GM12878 (cell line): ENCODE measurements at regions not wholly inside any gene's neighbourhood (a gene's known extent, or its start where the extent isn't known, plus 50 kb on each side); places are given as distances from the start of the nearest gene placed in this dataset.

Experiments
- ATAC-seq: fragments of 200-7000 bp; cut with Tn5 transposase; 3 replicates; pipeline ENCODE4 v1.9.1; 2020; ENCODE audit warnings: mild to moderate bottlenecking, moderate library complexity
- BruUV-seq: library from RNA; stranded (reverse); fragments of 400-500 nt; replicated peaks from 2 replicates; lab custom pipeline; 2021; lab: Mats Ljungman, UMichigan
- CTCF ChIA-PET: fragments of 300-600 bp; sonication (Branson Sonifier 250); formaldehyde crosslinking; extraction: SDS; loops from one replicate; lab custom pipeline; 2021; ENCODE audit warnings: inconsistent platforms; lab: Yijun Ruan, JAX
- POLR2A ChIA-PET: fragments of 350-600 bp; formaldehyde crosslinking; extraction: SDS; loops from one replicate; lab custom pipeline; 2021; ENCODE audit warnings: inconsistent platforms; lab: Charles Lee
- RAD21 ChIA-PET: fragments of 300-600 bp; sonication (Branson Sonifier 250); formaldehyde crosslinking; loops from one replicate; lab custom pipeline; 2023; ENCODE audit warnings: antibody characterized with exemption; ENCODE audit not compliant: unreplicated experiment; lab: Charles Lee
- SMC1A ChIA-PET: fragments of 300-600 bp; sonication (Branson Sonifier 250); formaldehyde crosslinking; loops from one replicate; lab custom pipeline; 2023; ENCODE audit not compliant: unreplicated experiment, uncharacterized antibody; lab: Charles Lee
- DNase-seq: peaks from one replicate; pipeline ENCODE4 v3.0.0-alpha.2; 2011; ENCODE audit warnings: low read depth, low spot score
- FAIRE-seq: peaks from 3 replicates; lab custom pipeline; 2011; peaks lifted over from hg19 to GRCh38; lab: Jason Lieb, UNC
- H2AFZ ChIP-seq: 2 replicates; pipeline ENCODE4 v1.6.0; 2011; ENCODE audit warnings: low read depth, low read length, control low read depth; ENCODE audit not compliant: control insufficient read depth
- H3K27ac ChIP-seq: 2 replicates; pipeline ENCODE4 v1.5.1; 2011; ENCODE audit warnings: control low read depth; ENCODE audit not compliant: control insufficient read depth, insufficient read depth
- H3K27me3 ChIP-seq, 2 experiments: replicated peaks in 1 of 2; 2 replicates each; pipeline versions ENCODE4 v1.6.0 to v1.6.1; 2011; ENCODE audit warnings: low read length in 1 of 2; ENCODE audit not compliant: control insufficient read depth in 2 of 2, insufficient read depth in 2 of 2
- H3K36me3 ChIP-seq, 2 experiments: 2 replicates each; pipeline ENCODE4 v1.5.1; 2011; ENCODE audit warnings: low read length in 1 of 2; ENCODE audit not compliant: control insufficient read depth in 2 of 2, insufficient read depth in 2 of 2
- H3K4me1 ChIP-seq: 2 replicates; pipeline ENCODE4 v1.6.1; 2011; ENCODE audit warnings: mild to moderate bottlenecking, low read length, moderate library complexity, mixed read lengths; ENCODE audit not compliant: control insufficient read depth, insufficient read depth
- H3K4me2 ChIP-seq: 2 replicates; pipeline ENCODE4 v1.6.0; 2011; ENCODE audit warnings: control low read depth; ENCODE audit not compliant: control insufficient read depth, insufficient read depth
- H3K4me3 ChIP-seq: fragments of 200-600 bp; sonication (generic); 2 replicates; pipeline ENCODE4 v1.5.1; 2016
- H3K79me2 ChIP-seq: 2 replicates; pipeline ENCODE4 v1.6.0; 2011; ENCODE audit warnings: low read length; ENCODE audit not compliant: control insufficient read depth, insufficient read depth
- H3K9ac ChIP-seq: 2 replicates; pipeline ENCODE4 v1.8.0; 2011; ENCODE audit warnings: low read length, control low read depth, mixed read lengths; ENCODE audit not compliant: control insufficient read depth, insufficient read depth
- H3K9me3 ChIP-seq: replicated peaks from 3 replicates; pipeline ENCODE4 v1.5.1; 2011; ENCODE audit warnings: mild to moderate bottlenecking, low read length; ENCODE audit not compliant: control insufficient read depth, insufficient read depth
- H4K20me1 ChIP-seq: 2 replicates; pipeline ENCODE4 v1.6.0; 2011; ENCODE audit not compliant: control insufficient read depth, insufficient read depth
- BHLHE40 ChIP-seq, 2 experiments: fragments of 450-650 bp in 1 of 2; IDR thresholded peaks; 2 replicates each; pipeline ENCODE4 v1.6.1; 2011 to 2017; ENCODE audit warnings: low read depth in 2 of 2, borderline replicate concordance in 1 of 2, improper control_type of control experiment in 1 of 2, low read length in 1 of 2, mild to moderate bottlenecking in 1 of 2
- CREB1 ChIP-seq: IDR thresholded peaks from 2 replicates; pipeline ENCODE4 v1.6.1; 2012; ENCODE audit warnings: low read depth, mild to moderate bottlenecking, inconsistent platforms
- ETV6 ChIP-seq, 2 experiments: fragments of 450-650 bp in 1 of 2; IDR thresholded peaks in 1 of 2; conservative IDR thresholded peaks in 1 of 2; 2 replicates each; pipeline ENCODE4 v1.6.1; 2014; ENCODE audit warnings: antibody characterized with exemption in 1 of 2, borderline replicate concordance in 1 of 2, low read depth in 1 of 2, mild to moderate bottlenecking in 1 of 2, moderate library complexity in 1 of 2
- FOXK2 ChIP-seq: fragments of 450-650 bp; IDR thresholded peaks from 2 replicates; pipeline ENCODE4 v1.6.1; 2017; ENCODE audit warnings: mild to moderate bottlenecking, moderate library complexity
- HDAC2 ChIP-seq: fragments of 200-600 bp; sonication (generic); IDR thresholded peaks from 2 replicates; pipeline ENCODE4 v1.6.1; 2017
- HDAC6 ChIP-seq: fragments of 200-600 bp; sonication (generic); IDR thresholded peaks from one replicate; pipeline ENCODE4 v1.8.0; 2017; ENCODE audit warnings: antibody characterized with exemption; ENCODE audit not compliant: unreplicated experiment
- JUND ChIP-seq: IDR thresholded peaks from 2 replicates; pipeline ENCODE4 v1.6.1; 2012; ENCODE audit warnings: low read depth, mild to moderate bottlenecking, low read length, improper control_type of control experiment, moderate library complexity
- MLLT1 ChIP-seq: fragments of 450-650 bp; IDR thresholded peaks from 2 replicates; pipeline ENCODE4 v1.6.1; 2016; ENCODE audit warnings: mild to moderate bottlenecking
- RFX5 ChIP-seq: IDR thresholded peaks from 2 replicates; pipeline ENCODE4 v1.6.1; 2011; ENCODE audit warnings: low read depth, low read length, improper control_type of control experiment
- SIN3A ChIP-seq: IDR thresholded peaks from 2 replicates; pipeline ENCODE4 v1.6.1; 2012; ENCODE audit warnings: low read depth, low read length, improper control_type of control experiment
- TCF3 ChIP-seq: IDR thresholded peaks from 2 replicates; pipeline ENCODE4 v1.6.1; 2012; ENCODE audit warnings: low read depth, mild to moderate bottlenecking, low read length, borderline replicate concordance; ENCODE audit not compliant: insufficient read depth
- YBX1 ChIP-seq: fragments of 450-650 bp; IDR thresholded peaks from 2 replicates; pipeline ENCODE4 v1.6.1; 2016; ENCODE audit warnings: antibody characterized with exemption
- ZSCAN29 ChIP-seq: fragments of 450-650 bp; IDR thresholded peaks from 2 replicates; pipeline ENCODE4 v1.6.1; 2017; ENCODE audit warnings: mild to moderate bottlenecking, moderate library complexity
- WGBS: methylation state at CpG from one replicate; pipeline ENCODE4 v1.1.6; 2016; ENCODE audit warnings: low lambda C conversion rate; ENCODE audit not compliant: insufficient replicate concordance, insufficient coverage; ENCODE audit errors: missing lambda C conversion rate; 5-methylcytosine and 5-hydroxymethylcytosine counted together
- in situ Hi-C: fragments of 300-500 bp; cut with MboI; formaldehyde crosslinking; loops from 9 replicates; pipeline ENCODE4 v1.14.3; 2018; ENCODE audit warnings: mixed read lengths
- intact Hi-C: fragments of 100-400 bp; cut with micrococcal nuclease; formaldehyde crosslinking; loops from one replicate; pipeline ENCODE4 v1.14.2; 2022; ENCODE audit not compliant: unreplicated experiment

- TF ChIP-seq MLLT1: no peak
These were observed 63.5 kb upstream of the MOCS2 start (continued) for GRCh38 chr5:53173083-53173482.

- Histone ChIP-seq H3K36me3 (no peaks in the 10 kb centered on the region), H3K9ac (no peak overlapping the region), H3K27me3 (no peaks in the 10 kb centered on the region; a peak in 1 of 4 replicates), H3K4me1 (no peaks in the 10 kb centered on the region), H4K20me1 (no peaks in the 10 kb centered on the region), H3K27ac (no peak overlapping the region), H3K4me3 (no peak overlapping the region), H3K79me2 (no peaks in the 10 kb centered on the region), H3K4me2 (no peak overlapping the region), H3K9me3 (no peaks in the 10 kb centered on the region), H2AFZ (no peak overlapping the region)
- intact Hi-C loops: no loop called here
- RAD21 ChIA-PET: no interaction called here
- POLR2A ChIA-PET: no interaction called here
- BruUV-seq: no TSS peak
- DNase-seq (no peak), FAIRE-seq (no peak), ATAC-seq (no peak)
- 50% methylated on average over 4 of the region's 4 CpGs for WGBS
- CTCF ChIA-PET: no interaction called here
- in situ Hi-C loops: no loop called here
- SMC1A ChIA-PET: no interaction called here
- TF ChIP-seq ETV6 (conservative IDR thresholded peaks at IDR 0.05 in 1 of 2, IDR thresholded peaks at IDR 0.05 in 1 of 2; ENCODE audit: borderline replicate concordance in 1 of 2, low read depth in 1 of 2): no peak
- no peak for TF ChIP-seq BHLHE40 (IDR thresholded peaks at IDR 0.05; ENCODE audit: borderline replicate concordance in 1 of 2, low read depth in 2 of 2, low read length in 1 of 2)
These were observed 69.3 kb upstream of the MOCS2 start for GRCh38 chr5:53178830-53179229.

GRCh38 chr5:53179691-53180090 is 70.1 kb upstream of the MOCS2 start:
- ATAC-seq: no peak
- H3K27me3 ChIP-seq: no peaks in the 10 kb centered on the region; a peak in 1 of 4 replicates
- ChIA-PET SMC1A (interaction anchor here (0.6 kb wide), 1 partner anchor 210 kb away, joined by 3 read pairs; no protein-coding TSS in a partner anchor), CTCF (no interaction called here), RAD21 (no interaction called here), POLR2A (no interaction called here)
- H3K4me3 ChIP-seq: no peak overlapping the region
- no peaks in the 10 kb centered on the region for H3K4me1 ChIP-seq
- no peak overlapping the region for H3K9ac ChIP-seq
- TF ChIP-seq JUND: no peak
- TF ChIP-seq CREB1: no peak
- TF ChIP-seq SIN3A: no peak
- no peak for TF ChIP-seq RFX5
- TF ChIP-seq ZSCAN29: no peak
- no peak for TF ChIP-seq FOXK2
- TF ChIP-seq YBX1: no peak
- TF ChIP-seq HDAC6: no peak
- no peak for TF ChIP-seq HDAC2
- TF ChIP-seq TCF3: no peak
- no peaks in the 10 kb centered on the region for H3K9me3 ChIP-seq
- in situ Hi-C loops: no loop called here
- H3K4me2 ChIP-seq: no peak overlapping the region
- H3K27ac ChIP-seq: no peak overlapping the region
- H3K36me3 ChIP-seq: no peaks in the 10 kb centered on the region
- intact Hi-C loops: no loop called here
- no peak for FAIRE-seq
- BruUV-seq: no TSS peak
- no peak overlapping the region for H2AFZ ChIP-seq
- H3K79me2 ChIP-seq: no peaks in the 10 kb centered on the region
- WGBS: 72% methylated on average over 4 of the region's 4 CpGs
- H4K20me1 ChIP-seq: no peaks in the 10 kb centered on the region
- no peak for DNase-seq
